ENCODE measurements at regions not wholly inside any gene's neighbourhood (a gene's known extent, or its start where the extent isn't known, plus 50 kb on each side); places are given as distances from the start of the nearest gene placed in this dataset.

- no peaks in the 10 kb centered on the region for H3K36me3 ChIP-seq (ENCODE audit: insufficient read depth, low read length)
- H3K4me3 ChIP-seq (ENCODE audit: low read length), result no peak overlapping the region
- no peaks in the 10 kb centered on the region for H3F3A ChIP-seq (ENCODE audit: insufficient read depth, low read length, poor library complexity, severe bottlenecking)
- no peaks in the 10 kb centered on the region for H3K9me2 ChIP-seq (ENCODE audit: insufficient read depth, low read length)
- no peaks in the 10 kb centered on the region for H3K9me3 ChIP-seq (ENCODE audit: low read length)
- no peaks in the 10 kb centered on the region for H3K27me3 ChIP-seq (ENCODE audit: insufficient read depth, low read depth, low read length)
- H3K9ac ChIP-seq (ENCODE audit: low read length), result no peak overlapping the region
- H2AFZ ChIP-seq (ENCODE audit: low read depth, low read length), result no peak overlapping the region
- H4K20me1 ChIP-seq (ENCODE audit: insufficient read depth), result no peaks in the 10 kb centered on the region
- no peak for TF ChIP-seq EZH2 (IDR thresholded peaks at IDR 0.05; ENCODE audit: borderline replicate concordance, insufficient read depth, low read length, poor library complexity, severe bottlenecking)
- no peak for TF ChIP-seq EP300 (conservative IDR thresholded peaks at IDR 0.05; ENCODE audit: poor library complexity, severe bottlenecking)
- no peak for TF ChIP-seq REST (IDR thresholded peaks at IDR 0.05; ENCODE audit: borderline replicate concordance)
- no peak for TF ChIP-seq TAF1 (IDR thresholded peaks at IDR 0.05; ENCODE audit: low read depth)
- no peak for TF ChIP-seq POLR2AphosphoS5 (IDR thresholded peaks at IDR 0.05)
- TF ChIP-seq RAD21 (conservative IDR thresholded peaks at IDR 0.05), result no peak
- no peak for TF ChIP-seq SMC3 (conservative IDR thresholded peaks at IDR 0.05; ENCODE audit: poor library complexity)
- TF ChIP-seq CTCF (IDR thresholded peaks at IDR 0.05; ENCODE audit: poor library complexity, severe bottlenecking), result no peak
- no peak for TF ChIP-seq MXI1 (conservative IDR thresholded peaks at IDR 0.05; ENCODE audit: poor library complexity, severe bottlenecking)
- no peak overlapping the region for H3K27ac ChIP-seq (ENCODE audit: low read length)
- no peaks in the 10 kb centered on the region for H3K79me2 ChIP-seq (replicated peaks; ENCODE audit: insufficient read depth, low read length)
- no peak overlapping the region for H3K4me2 ChIP-seq (ENCODE audit: low read length)
Observed at GRCh38 chr2:183610724-183611123, 486.5 kb downstream of the NUP35 start.

- Histone ChIP-seq H3K36me3 (ENCODE audit: insufficient read depth, low read length) (no peaks in the 10 kb centered on the region), H2AFZ (ENCODE audit: low read depth, low read length) (no peak overlapping the region), H4K20me1 (ENCODE audit: insufficient read depth) (no peaks in the 10 kb centered on the region), H3K4me3 (ENCODE audit: low read length) (no peak overlapping the region), H3K4me2 (ENCODE audit: low read length) (no peak overlapping the region), H3F3A (ENCODE audit: insufficient read depth, low read length, poor library complexity, severe bottlenecking) (no peaks in the 10 kb centered on the region), H3K9me3 (ENCODE audit: low read length) (no peaks in the 10 kb centered on the region), H3K9me2 (ENCODE audit: insufficient read depth, low read length) (no peaks in the 10 kb centered on the region), H3K9ac (ENCODE audit: low read length) (no peak overlapping the region), H3K27ac (ENCODE audit: low read length) (no peak overlapping the region), H3K79me2 (replicated peaks; ENCODE audit: insufficient read depth, low read length) (no peaks in the 10 kb centered on the region), H3K27me3 (ENCODE audit: insufficient read depth, low read depth, low read length) (no peaks in the 10 kb centered on the region)
- TF ChIP-seq EP300 (conservative IDR thresholded peaks at IDR 0.05; ENCODE audit: poor library complexity, severe bottlenecking), result no peak
- no peak for TF ChIP-seq CTCF (IDR thresholded peaks at IDR 0.05; ENCODE audit: poor library complexity, severe bottlenecking)
- TF ChIP-seq RAD21 (conservative IDR thresholded peaks at IDR 0.05), result no peak
- TF ChIP-seq EZH2 (IDR thresholded peaks at IDR 0.05; ENCODE audit: borderline replicate concordance, insufficient read depth, low read length, poor library complexity, severe bottlenecking), result no peak
- no peak for TF ChIP-seq REST (IDR thresholded peaks at IDR 0.05; ENCODE audit: borderline replicate concordance)
- TF ChIP-seq MXI1 (conservative IDR thresholded peaks at IDR 0.05; ENCODE audit: poor library complexity, severe bottlenecking), result no peak
- no peak for TF ChIP-seq TAF1 (IDR thresholded peaks at IDR 0.05; ENCODE audit: low read depth)
- TF ChIP-seq SMC3 (conservative IDR thresholded peaks at IDR 0.05; ENCODE audit: poor library complexity), result no peak
- TF ChIP-seq POLR2AphosphoS5 (IDR thresholded peaks at IDR 0.05), result no peak
Observed at GRCh38 chr2:183614799-183615435, 490.7 kb downstream of the NUP35 start.
